CD14-positive monocyte (primary cell): ENCODE measurements at regions not wholly inside any gene's neighbourhood (a gene's known extent, or its start where the extent isn't known, plus 50 kb on each side); places are given as distances from the start of the nearest gene placed in this dataset.

ENCODE experiments used
- DNase-seq, 3 donors: peaks; one replicate each; pipeline ENCODE4 v3.0.0-alpha.2; 2011 to 2022
- H2AFZ ChIP-seq: 2 replicates; pipeline ENCODE4 v1.6.0; 2012; ENCODE audit warnings: mild to moderate bottlenecking, low read depth, low read length, inconsistent platforms; ENCODE audit not compliant: insufficient read depth, poor library complexity, severe bottlenecking
- H3K27ac ChIP-seq, 2 donors: 1 replicate in 1 of 2; 2 replicates in 1 of 2; pipeline ENCODE4 v1.5.1; 2012 to 2013; ENCODE audit warnings: low read length in 2 of 2, control low read depth in 1 of 2, inconsistent platforms in 1 of 2, low read depth in 1 of 2, mild to moderate bottlenecking in 1 of 2
- H3K27me3 ChIP-seq, 2 donors: one replicate each; pipeline versions ENCODE4 v1.6.0 to v1.6.1; 2011 to 2013; ENCODE audit warnings: low read length in 2 of 2; ENCODE audit not compliant: control insufficient read depth in 2 of 2, insufficient read depth in 2 of 2
- H3K36me3 ChIP-seq, 2 donors: replicated peaks in 1 of 2; 1 replicate in 1 of 2; 2 replicates in 1 of 2; pipeline versions ENCODE4 v1.5.1 to v1.6.1; 2012 to 2013; ENCODE audit warnings: low read length in 2 of 2, control low read depth in 1 of 2, inconsistent platforms in 1 of 2, mild to moderate bottlenecking in 1 of 2; ENCODE audit not compliant: insufficient read depth in 2 of 2, control insufficient read depth in 1 of 2
- H3K4me1 ChIP-seq, 2 donors: 1 replicate in 1 of 2; 2 replicates in 1 of 2; pipeline versions ENCODE4 v1.5.1 to v1.6.1; 2012 to 2013; ENCODE audit warnings: low read length in 2 of 2, control low read depth in 1 of 2, inconsistent platforms in 1 of 2, mild to moderate bottlenecking in 1 of 2, moderate library complexity in 1 of 2; ENCODE audit not compliant: insufficient read depth in 2 of 2, control insufficient read depth in 1 of 2
- H3K4me2 ChIP-seq: replicated peaks from 2 replicates; pipeline ENCODE3; 2012; ENCODE audit warnings: low read length, moderate library complexity, mild to moderate bottlenecking; ENCODE audit not compliant: poor library complexity, severe bottlenecking; ENCODE audit errors: extremely low read depth
- H3K4me3 ChIP-seq, 3 experiments: fragments of 200-600 bp in 1 of 3; sonication (generic) in 1 of 3; replicated peaks in 1 of 3; 1 replicate in 2 of 3; 2 replicates in 1 of 3; pipeline ENCODE4 v1.5.1; 2011 to 2013; ENCODE audit warnings: low read length in 3 of 3, mild to moderate bottlenecking in 3 of 3, control low read depth in 2 of 3, low read depth in 2 of 3, inconsistent platforms in 1 of 3, moderate library complexity in 1 of 3
- H3K79me2 ChIP-seq: 2 replicates; pipeline ENCODE4 v1.6.0; 2012; ENCODE audit warnings: mild to moderate bottlenecking, control low read depth, inconsistent platforms, low read length, moderate library complexity; ENCODE audit not compliant: insufficient read depth
- H3K9ac ChIP-seq: 2 replicates; pipeline ENCODE4 v1.6.0; 2017; ENCODE audit warnings: low read length, mild to moderate bottlenecking; ENCODE audit not compliant: insufficient read depth, poor library complexity, severe bottlenecking
- H3K9me3 ChIP-seq, 2 donors: replicated peaks in 1 of 2; 1 replicate in 1 of 2; 2 replicates in 1 of 2; pipeline versions ENCODE4 v1.5.1 to v1.6.1; 2012 to 2013; ENCODE audit warnings: low read length in 2 of 2, control low read depth in 1 of 2; ENCODE audit not compliant: control insufficient read depth in 1 of 2, insufficient read depth in 1 of 2
- H4K20me1 ChIP-seq: 2 replicates; pipeline ENCODE4 v1.6.0; 2012; ENCODE audit warnings: mild to moderate bottlenecking, low read length, control low read depth, moderate library complexity; ENCODE audit not compliant: insufficient read depth
- H3K27ac Mint-ChIP-seq, 7 donors: one replicate each; pipeline ENCODE4 v1.8.0; 2020; ENCODE audit warnings: mild to moderate bottlenecking in 7 of 7, mixed read lengths in 7 of 7, moderate library complexity in 6 of 7, inconsistent platforms in 2 of 7
- H3K27me3 Mint-ChIP-seq, 3 donors: one replicate each; pipeline ENCODE4 v1.8.0; 2021 to 2022; ENCODE audit warnings: low read depth in 3 of 3, mild to moderate bottlenecking in 3 of 3, mixed read lengths in 3 of 3, moderate library complexity in 3 of 3, inconsistent platforms in 1 of 3
- H3K36me3 Mint-ChIP-seq, 2 donors: one replicate each; pipeline ENCODE4 v1.8.0; 2020; ENCODE audit warnings: mixed read lengths in 2 of 2, inconsistent platforms in 1 of 2, mild to moderate bottlenecking in 1 of 2
- H3K4me1 Mint-ChIP-seq: one replicate; pipeline ENCODE4 v1.8.0; 2020; ENCODE audit warnings: mild to moderate bottlenecking, mixed read lengths
- H3K4me3 Mint-ChIP-seq, 2 donors: one replicate each; pipeline ENCODE4 v1.8.0; 2020; ENCODE audit warnings: mild to moderate bottlenecking in 2 of 2, mixed read lengths in 2 of 2, moderate library complexity in 1 of 2
- H3K9me3 Mint-ChIP-seq, 7 donors: one replicate each; pipeline ENCODE4 v1.8.0; 2020 to 2022; ENCODE audit warnings: mixed read lengths in 7 of 7, mild to moderate bottlenecking in 6 of 7, moderate library complexity in 6 of 7, inconsistent platforms in 2 of 7
- CTCF ChIP-seq: fragments of 200-600 bp; IDR thresholded peaks from one replicate; pipeline ENCODE4 v1.8.0; 2022; ENCODE audit warnings: antibody characterized with exemption, mild to moderate bottlenecking
- WGBS: methylation state at CpG from one replicate; pipeline ENCODE4 v1.1.5; 2013; ENCODE audit warnings: missing lambda C conversion rate; ENCODE audit not compliant: insufficient coverage; 5-methylcytosine and 5-hydroxymethylcytosine counted together
- intact Hi-C, 2 donors: fragments of 100-400 bp; cut with micrococcal nuclease; formaldehyde crosslinking; loops; one replicate each; pipeline versions ENCODE4 v1.15.0 to v1.15.1; 2023

GRCh38 chr16:5639531-5639930 is 541.9 kb upstream of the EEF2KMT start:
- no peaks in the 10 kb centered on the region for H3K4me1 Mint-ChIP-seq
- Histone ChIP-seq H3K4me3 (no peak overlapping the region), H3K4me1 (no peaks in the 10 kb centered on the region), H4K20me1 (no peaks in the 10 kb centered on the region), H2AFZ (no peak overlapping the region), H3K36me3 (no peaks in the 10 kb centered on the region), H3K27ac (no peak overlapping the region), H3K9me3 (peaks cover 0 to 11% of the 10 kb centered on the region in 2 donors), H3K9ac (no peak overlapping the region), H3K27me3 (no peaks in the 10 kb centered on the region), H3K4me2 (no peak overlapping the region), H3K79me2 (no peaks in the 10 kb centered on the region)
- H3K27ac Mint-ChIP-seq = no peak overlapping the region
- H3K9me3 Mint-ChIP-seq = peaks cover 0 to 9% (median 0%) of the 10 kb centered on the region in 7 donors
- H3K4me3 Mint-ChIP-seq = no peak overlapping the region
- no peak for TF ChIP-seq CTCF
- intact Hi-C loops = no loop called here
- H3K36me3 Mint-ChIP-seq = no peaks in the 10 kb centered on the region
- 100% methylated on average over 1 of the region's 3 CpGs for WGBS
- peaks cover 2 to 9% (median 4%) of the 10 kb centered on the region in 3 donors for H3K27me3 Mint-ChIP-seq
- DNase-seq = no peak

- H3K79me2 ChIP-seq = no peaks in the 10 kb centered on the region
- TF ChIP-seq CTCF = no peak
- no peak overlapping the region for H2AFZ ChIP-seq
- no peak overlapping the region for H3K27ac ChIP-seq
- H4K20me1 ChIP-seq = no peaks in the 10 kb centered on the region
- H3K4me2 ChIP-seq = no peak overlapping the region
- no peaks in the 10 kb centered on the region for H3K36me3 ChIP-seq
- H3K9me3 ChIP-seq = peaks cover 0 to 2% of the 10 kb centered on the region in 2 donors
- no peak overlapping the region for H3K9ac ChIP-seq
- no peaks in the 10 kb centered on the region for H3K4me1 Mint-ChIP-seq
- 63% methylated on average over 1 of the region's 2 CpGs for WGBS
- no peaks in the 10 kb centered on the region for H3K36me3 Mint-ChIP-seq
- intact Hi-C loops = no loop called here
- H3K9me3 Mint-ChIP-seq = peaks cover 0 to 7% (median 0%) of the 10 kb centered on the region in 7 donors
- no peak overlapping the region for H3K27ac Mint-ChIP-seq
- DNase-seq = no peak
- H3K27me3 ChIP-seq = no peaks in the 10 kb centered on the region
- no peak overlapping the region for H3K4me3 ChIP-seq
- H3K4me3 Mint-ChIP-seq = no peak overlapping the region
- no peaks in the 10 kb centered on the region for H3K4me1 ChIP-seq
- H3K27me3 Mint-ChIP-seq = peaks cover 0 to 3% (median 0%) of the 10 kb centered on the region in 3 donors
These were observed 537.7 kb upstream of the EEF2KMT start for GRCh38 chr16:5635331-5635730.
